ENCODE measurements at regions not wholly inside any gene's neighbourhood (a gene's known extent, or its start where the extent isn't known, plus 50 kb on each side); places are given as distances from the start of the nearest gene placed in this dataset.

DNA sequence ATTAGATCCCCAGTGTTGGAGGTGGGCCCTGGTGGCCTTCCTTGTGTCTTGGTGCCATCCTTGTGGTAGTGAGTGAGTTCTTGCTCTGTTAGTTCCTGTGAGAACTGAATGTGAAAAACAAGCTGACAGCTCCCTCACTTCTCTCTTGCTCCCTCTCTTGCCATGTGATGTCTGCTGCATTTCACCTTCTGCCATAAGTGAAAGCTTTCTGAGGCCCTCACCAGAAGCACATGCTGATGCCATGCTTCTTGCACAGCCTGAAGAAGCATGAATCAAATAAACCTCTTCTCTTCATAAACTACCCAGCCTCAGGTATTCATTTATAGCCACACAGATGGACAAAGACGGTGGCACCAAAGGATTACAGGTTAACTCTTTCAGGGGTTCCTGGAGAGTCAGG, 166.1 kb upstream of the ETV3 start:
- TF ChIP-seq CTCF (IDR thresholded peaks at IDR 0.05; ENCODE audit: insufficient read depth, low read depth, low read length), result no peak
- TF ChIP-seq EZH2 (IDR thresholded peaks at IDR 0.05; ENCODE audit: insufficient read depth, low read length), result no peak
